Endothelial cell of umbilical vein (primary cell): ENCODE measurements at regions not wholly inside any gene's neighbourhood (a gene's known extent, or its start where the extent isn't known, plus 50 kb on each side); places are given as distances from the start of the nearest gene placed in this dataset.

ENCODE experiments used
- BruUV-seq: library from RNA; stranded (reverse); fragments of 400-500 nt; replicated peaks from 2 replicates; lab custom pipeline; 2021; lab: Mats Ljungman, UMichigan
- CTCF ChIA-PET: fragments of 300-600, 350-600 bp; sonication (Branson Sonifier 250); formaldehyde crosslinking; loops from one replicate; lab custom pipeline; 2021; ENCODE audit warnings: antibody characterized with exemption, inconsistent platforms; lab: Charles Lee
- POLR2A ChIA-PET: fragments of 300-600, 350-600 bp; sonication (Branson Sonifier 250); formaldehyde crosslinking; loops from one replicate; lab custom pipeline; 2021; ENCODE audit warnings: antibody characterized with exemption, inconsistent platforms; lab: Charles Lee
- DNase-seq: peaks from one replicate; pipeline ENCODE4 v3.0.0-alpha.2; 2011; ENCODE audit warnings: low read depth, low spot score
- FAIRE-seq: peaks from 2 replicates; lab custom pipeline; 2011; peaks lifted over from hg19 to GRCh38; lab: Jason Lieb, UNC
- H2AFZ ChIP-seq: 2 replicates; pipeline ENCODE4 v1.6.0; 2012; ENCODE audit warnings: low read depth, low read length, control low read depth, inconsistent platforms
- H3K27ac ChIP-seq: 2 replicates; pipeline ENCODE4 v1.5.1; 2011; ENCODE audit warnings: low read depth, mild to moderate bottlenecking, control low read depth, low read length, moderate library complexity; ENCODE audit not compliant: insufficient read depth
- H3K27me3 ChIP-seq, 2 experiments: 2 replicates each; pipeline versions ENCODE4 v1.6.0 to v1.6.1; 2011; ENCODE audit warnings: low read length in 2 of 2, mixed read lengths in 1 of 2; ENCODE audit not compliant: control insufficient read depth in 2 of 2, insufficient read depth in 2 of 2
- H3K36me3 ChIP-seq, 2 experiments: 2 replicates in 1 of 2; 3 replicates in 1 of 2; pipeline ENCODE4 v1.5.1; 2011; ENCODE audit warnings: low read length in 2 of 2, mild to moderate bottlenecking in 1 of 2, moderate library complexity in 1 of 2; ENCODE audit not compliant: control insufficient read depth in 2 of 2, insufficient read depth in 2 of 2; ENCODE audit errors: extremely low read depth in 1 of 2
- H3K4me1 ChIP-seq: 3 replicates; pipeline ENCODE4 v1.5.1; 2011; ENCODE audit warnings: mild to moderate bottlenecking, low read length; ENCODE audit not compliant: control insufficient read depth, insufficient read depth; ENCODE audit errors: extremely low read depth
- H3K4me2 ChIP-seq: 2 replicates; pipeline ENCODE4 v1.6.1; 2011; ENCODE audit warnings: low read length, control low read depth, mixed read lengths; ENCODE audit not compliant: insufficient read depth
- H3K4me3 ChIP-seq, 3 experiments: fragments of 200-600 bp in 1 of 3; sonication (generic), shearing (Covaris generic) in 1 of 3; replicated peaks in 1 of 3; 2 replicates each; pipeline ENCODE4 v1.5.1; 2011 to 2016; ENCODE audit warnings: control low read depth in 3 of 3, low read length in 3 of 3, mild to moderate bottlenecking in 2 of 3, inconsistent platforms in 1 of 3, low read depth in 1 of 3, moderate library complexity in 1 of 3; ENCODE audit not compliant: insufficient read depth in 1 of 3
- H3K79me2 ChIP-seq: 2 replicates; pipeline ENCODE4 v1.6.0; 2012; ENCODE audit warnings: low read length, inconsistent platforms; ENCODE audit not compliant: control insufficient read depth, insufficient read depth
- H3K9ac ChIP-seq: replicated peaks from 2 replicates; pipeline ENCODE3; 2011; ENCODE audit warnings: low read length, control low read depth; ENCODE audit not compliant: insufficient read depth; ENCODE audit errors: extremely low read depth
- H3K9me1 ChIP-seq: replicated peaks from 3 replicates; pipeline ENCODE4 v1.6.0; 2011; ENCODE audit warnings: mild to moderate bottlenecking, low read length; ENCODE audit not compliant: control insufficient read depth, insufficient read depth; ENCODE audit errors: extremely low read depth
- H3K9me3 ChIP-seq: replicated peaks from 2 replicates; pipeline ENCODE4 v1.5.1; 2012; ENCODE audit warnings: low read length, inconsistent platforms; ENCODE audit not compliant: control insufficient read depth, insufficient read depth
- H4K20me1 ChIP-seq: replicated peaks from 2 replicates; pipeline ENCODE3; 2011; ENCODE audit warnings: mild to moderate bottlenecking, low read length; ENCODE audit not compliant: control insufficient read depth, insufficient read depth; ENCODE audit errors: extremely low read depth
- EZH2 ChIP-seq: IDR thresholded peaks from 2 replicates; pipeline ENCODE4 v1.6.1; 2012; ENCODE audit warnings: borderline replicate concordance, low read depth, mild to moderate bottlenecking, moderate library complexity, low read length, inconsistent platforms; ENCODE audit not compliant: severe bottlenecking
- FOS ChIP-seq: IDR thresholded peaks from 2 replicates; pipeline ENCODE4 v1.6.1; 2011; ENCODE audit warnings: mild to moderate bottlenecking, low read length, moderate library complexity, borderline replicate concordance; ENCODE audit not compliant: insufficient read depth
- GATA2 ChIP-seq: IDR thresholded peaks from 2 replicates; pipeline ENCODE4 v1.7.0; 2011; ENCODE audit warnings: low read depth, mild to moderate bottlenecking, moderate library complexity, mixed read lengths, low read length; ENCODE audit not compliant: insufficient read length, insufficient read depth
- JUN ChIP-seq: IDR thresholded peaks from 2 replicates; pipeline ENCODE4 v1.6.1; 2011; ENCODE audit warnings: borderline replicate concordance, low read depth; ENCODE audit not compliant: insufficient read length, insufficient read depth
- MYC ChIP-seq: IDR thresholded peaks from one replicate; pipeline ENCODE4 v1.6.1; 2011; ENCODE audit warnings: mild to moderate bottlenecking, low read depth, low read length
- POLR2A ChIP-seq: IDR thresholded peaks from 2 replicates; pipeline ENCODE4 v1.6.1; 2012; ENCODE audit warnings: low read depth, mild to moderate bottlenecking, control low read depth, low read length
- POLR2AphosphoS5 ChIP-seq: IDR thresholded peaks from 2 replicates; pipeline ENCODE4 v1.6.1; 2012; ENCODE audit warnings: low read depth, mild to moderate bottlenecking, control low read depth, low read length, moderate library complexity; ENCODE audit not compliant: insufficient read depth
- dilution Hi-C: fragments of 300-500 bp; cut with MboI; formaldehyde crosslinking; loops from one replicate; pipeline ENCODE4 v1.15.0; 2019; ENCODE audit warnings: low sequenced_read_pairs; ENCODE audit not compliant: extremely low pct_ligation_motif_present
- intact Hi-C: fragments of 100-400 bp; cut with micrococcal nuclease; formaldehyde crosslinking; loops from one replicate; pipeline ENCODE4 v1.10.0; 2022
- TF ChIP-seq, protein P1 (sequence below): IDR thresholded peaks from 2 replicates; pipeline ENCODE4 v1.6.1; 2011; ENCODE audit not compliant: insufficient read depth, insufficient read length
- TF ChIP-seq, protein P2 (sequence below), 2 donors: IDR thresholded peaks; 1 replicate in 1 of 2; 2 replicates in 1 of 2; pipeline ENCODE4 v1.5.1; 2011; ENCODE audit warnings: low read length in 2 of 2, mild to moderate bottlenecking in 2 of 2, moderate library complexity in 2 of 2, control low read depth in 1 of 2, inconsistent platforms in 1 of 2, low read depth in 1 of 2; ENCODE audit not compliant: insufficient read depth in 1 of 2; ENCODE audit errors: extremely low read depth in 1 of 2

DNA sequence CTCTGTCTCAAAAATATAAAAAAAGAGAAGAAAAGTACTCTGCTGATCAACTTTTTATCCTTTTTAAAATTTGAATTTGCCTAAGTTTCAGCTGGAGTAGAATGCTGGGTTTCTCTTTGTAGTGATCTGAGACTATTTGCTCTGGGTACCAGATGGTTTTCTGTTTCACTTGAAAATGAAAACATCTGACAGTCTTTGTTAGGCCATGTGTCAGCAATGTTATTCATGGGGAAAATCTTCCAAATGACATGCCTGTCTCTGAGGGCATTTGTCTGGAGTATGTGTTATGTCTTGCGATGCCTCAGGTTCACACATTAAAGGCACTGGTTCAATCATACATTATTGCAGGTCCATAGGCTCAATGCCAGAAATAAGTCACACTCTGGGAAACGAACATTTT lies 175.3 kb upstream of the TMEM229A start:
- H3K4me3 ChIP-seq: no peak overlapping the region

DNA sequence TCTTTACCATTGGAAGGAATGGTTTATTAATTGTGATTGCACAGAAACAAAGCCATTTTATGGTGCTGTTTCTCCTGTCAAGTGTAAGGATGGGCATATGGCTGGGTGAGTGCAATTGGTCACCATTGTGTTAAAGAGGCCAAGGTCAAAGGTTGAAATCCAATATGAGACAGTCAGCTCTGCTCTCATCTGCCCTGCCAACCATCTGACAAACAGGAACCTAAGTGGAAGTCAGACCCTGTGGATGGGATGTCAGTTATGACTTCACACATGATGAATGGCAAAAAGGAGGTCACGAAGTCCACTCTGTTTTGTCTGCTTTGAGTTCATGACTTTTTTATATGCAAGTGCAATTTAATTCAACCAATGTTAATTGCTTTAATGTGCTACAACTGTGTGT lies 172.7 kb upstream of the TMEM229A start:
- Histone ChIP-seq H3K4me2 (no peak overlapping the region), H3K36me3 (no peaks in the 10 kb centered on the region), H3K4me1 (no peaks in the 10 kb centered on the region), H3K9ac (no peak overlapping the region), H4K20me1 (no peaks in the 10 kb centered on the region), H3K79me2 (no peaks in the 10 kb centered on the region), H3K9me3 (no peaks in the 10 kb centered on the region), H3K9me1 (no peaks in the 10 kb centered on the region), H3K27me3 (no peaks in the 10 kb centered on the region), H3K4me3 (no peak overlapping the region), H3K27ac (no peak overlapping the region), H2AFZ (no peak overlapping the region)
- BruUV-seq: no TSS peak
- intact Hi-C loops (no loop called here), dilution Hi-C loops (no loop called here)
- ChIA-PET CTCF (no interaction called here), POLR2A (interaction anchor here (0.6 kb wide), 1 partner anchor 273 kb away, joined by 4 read pairs; no protein-coding TSS in a partner anchor)
- DNase-seq (no peak), FAIRE-seq (no peak)
- TF ChIP-seq, protein P1, sequence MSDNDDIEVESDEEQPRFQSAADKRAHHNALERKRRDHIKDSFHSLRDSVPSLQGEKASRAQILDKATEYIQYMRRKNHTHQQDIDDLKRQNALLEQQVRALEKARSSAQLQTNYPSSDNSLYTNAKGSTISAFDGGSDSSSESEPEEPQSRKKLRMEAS: no peak
- no peak for TF ChIP-seq POLR2AphosphoS5
- TF ChIP-seq, protein P2, sequence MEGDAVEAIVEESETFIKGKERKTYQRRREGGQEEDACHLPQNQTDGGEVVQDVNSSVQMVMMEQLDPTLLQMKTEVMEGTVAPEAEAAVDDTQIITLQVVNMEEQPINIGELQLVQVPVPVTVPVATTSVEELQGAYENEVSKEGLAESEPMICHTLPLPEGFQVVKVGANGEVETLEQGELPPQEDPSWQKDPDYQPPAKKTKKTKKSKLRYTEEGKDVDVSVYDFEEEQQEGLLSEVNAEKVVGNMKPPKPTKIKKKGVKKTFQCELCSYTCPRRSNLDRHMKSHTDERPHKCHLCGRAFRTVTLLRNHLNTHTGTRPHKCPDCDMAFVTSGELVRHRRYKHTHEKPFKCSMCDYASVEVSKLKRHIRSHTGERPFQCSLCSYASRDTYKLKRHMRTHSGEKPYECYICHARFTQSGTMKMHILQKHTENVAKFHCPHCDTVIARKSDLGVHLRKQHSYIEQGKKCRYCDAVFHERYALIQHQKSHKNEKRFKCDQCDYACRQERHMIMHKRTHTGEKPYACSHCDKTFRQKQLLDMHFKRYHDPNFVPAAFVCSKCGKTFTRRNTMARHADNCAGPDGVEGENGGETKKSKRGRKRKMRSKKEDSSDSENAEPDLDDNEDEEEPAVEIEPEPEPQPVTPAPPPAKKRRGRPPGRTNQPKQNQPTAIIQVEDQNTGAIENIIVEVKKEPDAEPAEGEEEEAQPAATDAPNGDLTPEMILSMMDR (IDR thresholded peaks at IDR 0.05; ENCODE audit: extremely low read depth in 1 of 2, insufficient read depth in 1 of 2, low read depth in 1 of 2, low read length in 2 of 2): no peak
- no peak for TF ChIP-seq POLR2A
- TF ChIP-seq JUN: no peak
- TF ChIP-seq EZH2: no peak

More for the DNA sequence above, 175.3 kb upstream of the TMEM229A start:
- no peak overlapping the region for H3K4me2 ChIP-seq
- H3K9me1 ChIP-seq: no peaks in the 10 kb centered on the region
- dilution Hi-C loops: no loop called here
- no peaks in the 10 kb centered on the region for H3K4me1 ChIP-seq
- no peaks in the 10 kb centered on the region for H4K20me1 ChIP-seq
- no peak overlapping the region for H2AFZ ChIP-seq
- BruUV-seq: no TSS peak
- H3K27me3 ChIP-seq: no peaks in the 10 kb centered on the region
- CTCF ChIA-PET: no interaction called here
- intact Hi-C loops: no loop called here
- FAIRE-seq (no peak), DNase-seq (no peak)
- H3K27ac ChIP-seq: no peak overlapping the region
- H3K36me3 ChIP-seq: no peaks in the 10 kb centered on the region
- TF ChIP-seq FOS (no peak), EZH2 (no peak), MYC (no peak), POLR2AphosphoS5 (no peak), GATA2 (no peak)
- TF ChIP-seq, protein P1: no peak
- H3K9me3 ChIP-seq: no peaks in the 10 kb centered on the region
- H3K9ac ChIP-seq: no peak overlapping the region
- H3K79me2 ChIP-seq: no peaks in the 10 kb centered on the region
- POLR2A ChIA-PET: no interaction called here
